ENCODE measurements at regions not wholly inside any gene's neighbourhood (a gene's known extent, or its start where the extent isn't known, plus 50 kb on each side); places are given as distances from the start of the nearest gene placed in this dataset.

GRCh38 chr12:4003576-4003975 is 130.4 kb upstream of the PARP11 start:
- Histone ChIP-seq H3K27me3 (ENCODE audit: control insufficient read depth, insufficient read depth, low read length) (peaks cover 2% of the 10 kb centered on the region), H3K4me1 (ENCODE audit: control insufficient read depth, insufficient read depth, low read length) (no peaks in the 10 kb centered on the region), H3K36me3 (ENCODE audit: control insufficient read depth, insufficient read depth, low read length) (no peaks in the 10 kb centered on the region), H3K4me3 (ENCODE audit: low read length) (no peak overlapping the region), H3K9ac (ENCODE audit: low read length) (no peak overlapping the region), H3K27ac (ENCODE audit: low read depth, low read length) (no peak overlapping the region)

- no peaks in the 10 kb centered on the region for H3K36me3 ChIP-seq (ENCODE audit: control insufficient read depth, insufficient read depth, low read length)
- no peak overlapping the region for H3K9ac ChIP-seq (ENCODE audit: low read length)
- no peak overlapping the region for H3K4me3 ChIP-seq (ENCODE audit: low read length)
- H3K27ac ChIP-seq (ENCODE audit: low read depth, low read length), result no peak overlapping the region
- peaks cover 2% of the 10 kb centered on the region for H3K27me3 ChIP-seq (ENCODE audit: control insufficient read depth, insufficient read depth, low read length)
- no peaks in the 10 kb centered on the region for H3K4me1 ChIP-seq (ENCODE audit: control insufficient read depth, insufficient read depth, low read length)
Observed at GRCh38 chr12:4002601-4003000, 129.4 kb upstream of the PARP11 start.

GRCh38 chr12:4001841-4002240 is 128.6 kb upstream of the PARP11 start:
- no peak overlapping the region for H3K27ac ChIP-seq (ENCODE audit: low read depth, low read length)

GRCh38 chr12:4001031-4001430 is 127.8 kb upstream of the PARP11 start:
- Histone ChIP-seq H3K9ac (ENCODE audit: low read length) (no peak overlapping the region), H3K27ac (ENCODE audit: low read depth, low read length) (no peak overlapping the region), H3K4me1 (ENCODE audit: control insufficient read depth, insufficient read depth, low read length) (no peaks in the 10 kb centered on the region), H3K36me3 (ENCODE audit: control insufficient read depth, insufficient read depth, low read length) (no peaks in the 10 kb centered on the region), H3K27me3 (ENCODE audit: control insufficient read depth, insufficient read depth, low read length) (peaks cover 2% of the 10 kb centered on the region), H3K4me3 (ENCODE audit: low read length) (no peak overlapping the region)

More at GRCh38 chr12:4001841-4002240, 128.6 kb upstream of the PARP11 start:
- Histone ChIP-seq H3K4me1 (ENCODE audit: control insufficient read depth, insufficient read depth, low read length) (no peaks in the 10 kb centered on the region), H3K36me3 (ENCODE audit: control insufficient read depth, insufficient read depth, low read length) (no peaks in the 10 kb centered on the region), H3K4me3 (ENCODE audit: low read length) (no peak overlapping the region), H3K9ac (ENCODE audit: low read length) (no peak overlapping the region), H3K27me3 (ENCODE audit: control insufficient read depth, insufficient read depth, low read length) (peaks cover 2% of the 10 kb centered on the region)

GRCh38 chr12:3999904-4000303 is 126.7 kb upstream of the PARP11 start:
- Histone ChIP-seq H3K36me3 (ENCODE audit: control insufficient read depth, insufficient read depth, low read length) (no peaks in the 10 kb centered on the region), H3K9ac (ENCODE audit: low read length) (no peak overlapping the region), H3K27me3 (ENCODE audit: control insufficient read depth, insufficient read depth, low read length) (peaks cover 2% of the 10 kb centered on the region), H3K27ac (ENCODE audit: low read depth, low read length) (no peak overlapping the region), H3K4me1 (ENCODE audit: control insufficient read depth, insufficient read depth, low read length) (no peaks in the 10 kb centered on the region), H3K4me3 (ENCODE audit: low read length) (no peak overlapping the region)

GRCh38 chr12:3998968-3999792 is 126.0 kb upstream of the PARP11 start:
- peaks cover 2% of the 10 kb centered on the region for H3K27me3 ChIP-seq (ENCODE audit: control insufficient read depth, insufficient read depth, low read length)
- H3K4me1 ChIP-seq (ENCODE audit: control insufficient read depth, insufficient read depth, low read length), result no peaks in the 10 kb centered on the region
- H3K27ac ChIP-seq (ENCODE audit: low read depth, low read length), result no peak overlapping the region
- no peaks in the 10 kb centered on the region for H3K36me3 ChIP-seq (ENCODE audit: control insufficient read depth, insufficient read depth, low read length)
- H3K9ac ChIP-seq (ENCODE audit: low read length), result no peak overlapping the region
- H3K4me3 ChIP-seq (ENCODE audit: low read length), result no peak overlapping the region

- Histone ChIP-seq H3K27ac (ENCODE audit: low read depth, low read length) (no peak overlapping the region), H3K36me3 (ENCODE audit: control insufficient read depth, insufficient read depth, low read length) (no peaks in the 10 kb centered on the region), H3K4me1 (ENCODE audit: control insufficient read depth, insufficient read depth, low read length) (no peaks in the 10 kb centered on the region), H3K4me3 (ENCODE audit: low read length) (no peak overlapping the region), H3K9ac (ENCODE audit: low read length) (no peak overlapping the region), H3K27me3 (ENCODE audit: control insufficient read depth, insufficient read depth, low read length) (peaks cover 2% of the 10 kb centered on the region)
Observed at GRCh38 chr12:3998397-3998796, 125.2 kb upstream of the PARP11 start.

GRCh38 chr12:3996322-3996721 is 123.1 kb upstream of the PARP11 start:
- no peaks in the 10 kb centered on the region for H3K27me3 ChIP-seq (ENCODE audit: control insufficient read depth, insufficient read depth, low read length)
- no peak overlapping the region for H3K27ac ChIP-seq (ENCODE audit: low read depth, low read length)

GRCh38 chr12:3995306-3995705 is 122.1 kb upstream of the PARP11 start:
- Histone ChIP-seq H3K36me3 (ENCODE audit: control insufficient read depth, insufficient read depth, low read length) (no peaks in the 10 kb centered on the region), H3K27me3 (ENCODE audit: control insufficient read depth, insufficient read depth, low read length) (no peaks in the 10 kb centered on the region), H3K27ac (ENCODE audit: low read depth, low read length) (no peak overlapping the region), H3K4me1 (ENCODE audit: control insufficient read depth, insufficient read depth, low read length) (no peaks in the 10 kb centered on the region), H3K9ac (ENCODE audit: low read length) (no peak overlapping the region), H3K4me3 (ENCODE audit: low read length) (no peak overlapping the region)

More at GRCh38 chr12:3996322-3996721, 123.1 kb upstream of the PARP11 start:
- Histone ChIP-seq H3K9ac (ENCODE audit: low read length) (no peak overlapping the region), H3K4me3 (ENCODE audit: low read length) (no peak overlapping the region), H3K36me3 (ENCODE audit: control insufficient read depth, insufficient read depth, low read length) (no peaks in the 10 kb centered on the region), H3K4me1 (ENCODE audit: control insufficient read depth, insufficient read depth, low read length) (no peaks in the 10 kb centered on the region)

- Histone ChIP-seq H3K9ac (ENCODE audit: low read length) (no peak overlapping the region), H3K4me1 (ENCODE audit: control insufficient read depth, insufficient read depth, low read length) (no peaks in the 10 kb centered on the region), H3K27ac (ENCODE audit: low read depth, low read length) (no peak overlapping the region), H3K36me3 (ENCODE audit: control insufficient read depth, insufficient read depth, low read length) (no peaks in the 10 kb centered on the region), H3K27me3 (ENCODE audit: control insufficient read depth, insufficient read depth, low read length) (no peaks in the 10 kb centered on the region), H3K4me3 (ENCODE audit: low read length) (no peak overlapping the region)
Observed at GRCh38 chr12:3994500-3994899, 121.3 kb upstream of the PARP11 start.

GRCh38 chr12:3992945-3993344 is 119.7 kb upstream of the PARP11 start:
- Histone ChIP-seq H3K4me1 (ENCODE audit: control insufficient read depth, insufficient read depth, low read length) (no peaks in the 10 kb centered on the region), H3K4me3 (ENCODE audit: low read length) (no peak overlapping the region), H3K36me3 (ENCODE audit: control insufficient read depth, insufficient read depth, low read length) (no peaks in the 10 kb centered on the region), H3K9ac (ENCODE audit: low read length) (no peak overlapping the region), H3K27me3 (ENCODE audit: control insufficient read depth, insufficient read depth, low read length) (no peaks in the 10 kb centered on the region), H3K27ac (ENCODE audit: low read depth, low read length) (no peak overlapping the region)

- Histone ChIP-seq H3K27ac (ENCODE audit: low read depth, low read length) (no peak overlapping the region), H3K9ac (ENCODE audit: low read length) (no peak overlapping the region), H3K4me1 (ENCODE audit: control insufficient read depth, insufficient read depth, low read length) (no peaks in the 10 kb centered on the region), H3K4me3 (ENCODE audit: low read length) (no peak overlapping the region), H3K36me3 (ENCODE audit: control insufficient read depth, insufficient read depth, low read length) (no peaks in the 10 kb centered on the region), H3K27me3 (ENCODE audit: control insufficient read depth, insufficient read depth, low read length) (no peaks in the 10 kb centered on the region)
Observed at GRCh38 chr12:3991798-3992580, 118.8 kb upstream of the PARP11 start.

Measured in rectal smooth muscle tissue (tissue), 1 donor.